ENCODE measurements at regions not wholly inside any gene's neighbourhood (a gene's known extent, or its start where the extent isn't known, plus 50 kb on each side); places are given as distances from the start of the nearest gene placed in this dataset.
A peak's percentile ranks its signal among the peaks of the same experiment; 100 is the strongest.

- WGBS, 3 donors: 77 to 81% (median 80%) methylated on average over 7 of the region's 7 CpGs
- no peaks in the 10 kb centered on the region for H3K27me3 ChIP-seq (ENCODE audit: insufficient read depth in 3 of 3, low read length in 2 of 3)
- TF ChIP-seq CTCF (IDR thresholded peaks at IDR 0.05): no peak
- H3K4me1 ChIP-seq: no peaks in the 10 kb centered on the region
- no peak overlapping the region for H3K4me3 ChIP-seq
- DNase-seq (no peak), ATAC-seq (no peak)
- intact Hi-C loops (cut with DNase I): no loop called here
- no peak overlapping the region for H3K27ac ChIP-seq
- H3K9me3 ChIP-seq: no peaks in the 10 kb centered on the region
- H3K36me3 ChIP-seq (ENCODE audit: insufficient read depth in 1 of 2, low read depth in 1 of 2): no peaks in the 10 kb centered on the region
Observed at GRCh38 chr4:187141101-187141500, 417.4 kb upstream of the FAT1 start.

DNA sequence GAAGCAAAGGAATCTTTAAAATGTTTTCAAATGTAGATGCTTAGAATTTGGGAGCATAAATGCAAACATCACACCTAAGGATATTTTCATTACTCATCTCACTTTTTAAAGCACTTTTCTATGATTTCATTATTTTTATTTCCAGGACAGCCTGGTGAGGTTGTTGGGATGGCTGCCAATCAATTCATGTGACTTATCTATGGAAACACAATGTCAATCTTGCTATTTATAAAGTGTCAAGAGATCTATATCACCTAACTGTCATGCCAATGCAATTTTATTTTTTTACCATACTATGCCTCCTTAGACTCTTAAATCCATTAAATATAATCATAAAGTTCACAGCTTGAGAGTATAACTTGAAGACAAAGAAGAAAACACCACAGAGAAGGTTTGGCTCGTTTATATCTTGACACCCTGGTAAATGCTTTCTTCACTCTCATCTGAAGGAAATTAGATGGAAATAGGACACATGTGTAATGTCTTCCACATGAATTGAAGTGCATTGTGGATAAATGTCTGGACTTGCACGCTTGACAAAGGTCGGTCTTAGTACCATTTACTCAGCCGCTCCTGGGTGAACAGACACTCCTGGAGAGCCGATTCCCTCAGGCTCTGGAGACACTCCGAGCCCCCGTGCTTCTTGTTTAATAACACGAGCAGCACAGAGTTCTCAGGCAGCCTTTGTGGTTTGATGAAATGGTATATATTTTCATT lies 425.7 kb upstream of the FAT1 start:
- H3K27me3 ChIP-seq (ENCODE audit: insufficient read depth in 3 of 3, low read length in 2 of 3): no peaks in the 10 kb centered on the region
- ATAC-seq (no peak), DNase-seq (no peak)
- no peaks in the 10 kb centered on the region for H3K36me3 ChIP-seq (ENCODE audit: insufficient read depth in 1 of 2, low read depth in 1 of 2)
- intact Hi-C loops (cut with DNase I): no loop called here
- no peak overlapping the region for H3K27ac ChIP-seq
- TF ChIP-seq CTCF (IDR thresholded peaks at IDR 0.05): no peak
- peaks cover 6% of the 10 kb centered on the region for H3K9me3 ChIP-seq
- H3K4me3 ChIP-seq: no peak overlapping the region
- no peaks in the 10 kb centered on the region for H3K4me1 ChIP-seq
- WGBS, 3 donors: 76 to 80% (median 78%) methylated on average over 8 of the region's 8 CpGs

DNA sequence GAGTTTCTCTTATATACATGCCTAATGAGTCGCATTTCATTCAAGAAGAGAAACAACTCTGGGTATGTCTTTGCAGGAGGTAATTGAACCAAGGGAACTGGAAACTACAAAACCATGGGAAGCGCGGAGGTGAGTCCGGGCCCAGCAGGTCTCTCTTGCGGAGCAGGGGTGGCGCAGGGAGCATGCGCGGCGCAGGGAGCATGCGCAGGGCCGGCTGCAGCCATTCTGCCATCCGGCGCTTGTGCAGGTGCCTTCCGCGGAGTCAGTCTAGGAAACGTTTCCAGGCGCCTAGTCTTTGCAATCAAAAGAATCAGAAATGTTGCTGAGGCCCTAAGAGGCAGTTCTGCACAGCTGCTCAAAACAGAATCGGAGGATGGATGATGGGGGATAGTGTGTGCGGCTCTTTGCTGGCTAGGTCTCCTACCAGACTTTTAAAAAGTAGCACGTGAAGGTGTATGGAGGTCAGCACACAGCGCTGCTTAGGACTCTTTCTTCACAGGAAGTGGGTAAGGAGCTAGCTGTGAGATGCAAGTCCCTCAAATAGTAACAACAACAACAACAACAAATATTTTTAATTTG lies 433.8 kb upstream of the FAT1 start:
- intact Hi-C loops (cut with DNase I): no loop called here

DNA sequence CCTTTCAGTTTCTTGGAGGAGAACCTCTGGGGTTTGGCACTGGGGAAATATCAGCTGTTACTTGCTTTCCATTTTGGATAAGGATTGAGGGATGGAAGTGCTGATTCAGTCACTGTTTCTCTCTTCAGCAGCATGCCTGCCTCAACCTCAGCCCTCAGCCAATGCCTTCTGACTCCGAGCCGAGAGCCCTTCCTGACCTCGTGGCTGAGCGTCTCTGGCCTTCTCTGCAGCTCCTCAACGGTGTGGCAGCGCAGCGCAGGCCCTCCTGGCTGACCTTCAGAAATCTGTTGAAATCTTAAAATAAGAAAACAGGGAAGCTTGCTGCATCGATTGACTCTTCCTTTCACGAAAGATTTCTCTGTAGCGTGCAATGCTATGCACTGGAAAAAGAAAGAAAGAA lies 434.3 kb upstream of the FAT1 start:
- intact Hi-C loops (cut with DNase I): no loop called here
- no peaks in the 10 kb centered on the region for H3K36me3 ChIP-seq (ENCODE audit: insufficient read depth in 1 of 2, low read depth in 1 of 2)
- no peak for ATAC-seq
- no peaks in the 10 kb centered on the region for H3K9me3 ChIP-seq
- H3K4me3 ChIP-seq: no peak overlapping the region
- H3K27me3 ChIP-seq (ENCODE audit: insufficient read depth in 3 of 3, low read length in 2 of 3): no peaks in the 10 kb centered on the region
- no peak for TF ChIP-seq CTCF (IDR thresholded peaks at IDR 0.05)
- DNase-seq: peak in 1 of 2 donors; percentile 53
- WGBS, 3 donors: 52 to 72% (median 53%) methylated on average over 10 of the region's 10 CpGs
- H3K4me1 ChIP-seq: no peaks in the 10 kb centered on the region
- H3K27ac ChIP-seq: no peak overlapping the region

More for the DNA sequence above, 433.8 kb upstream of the FAT1 start:
- TF ChIP-seq CTCF (IDR thresholded peaks at IDR 0.05): no peak
- WGBS, 3 donors: 94 to 96% (median 95%) methylated on average over 21 of the region's 21 CpGs
- H3K36me3 ChIP-seq (ENCODE audit: insufficient read depth in 1 of 2, low read depth in 1 of 2): no peaks in the 10 kb centered on the region
- no peaks in the 10 kb centered on the region for H3K4me1 ChIP-seq
- H3K27me3 ChIP-seq (ENCODE audit: insufficient read depth in 3 of 3, low read length in 2 of 3): no peaks in the 10 kb centered on the region
- H3K4me3 ChIP-seq: no peak overlapping the region
- H3K27ac ChIP-seq: no peak overlapping the region
- DNase-seq: no peak
- ATAC-seq: no peak
- H3K9me3 ChIP-seq: no peaks in the 10 kb centered on the region

Measured in psoas muscle (tissue), 7 donors.